PC-3 (cell line): ENCODE measurements at regions not wholly inside any gene's neighbourhood (a gene's known extent, or its start where the extent isn't known, plus 50 kb on each side); places are given as distances from the start of the nearest gene placed in this dataset.

ENCODE experiments used
- CTCF ChIP-seq: fragments of 300-600 bp; sonication (generic); conservative IDR thresholded peaks from 2 replicates; pipeline ENCODE4 v1.5.1; 2017; ENCODE audit warnings: antibody characterized with exemption, low read depth, mild to moderate bottlenecking, low read length
- EZH2 ChIP-seq: fragments of 300-600 bp; sonication (generic); IDR thresholded peaks from one replicate; pipeline ENCODE4 v1.6.1; 2017; ENCODE audit warnings: antibody characterized with exemption, mild to moderate bottlenecking, low read length; ENCODE audit not compliant: unreplicated experiment

GRCh38 chr1:25088946-25089345 lies 143.4 kb downstream of the SYF2 start:
- TF ChIP-seq CTCF, result no peak
- no peak for TF ChIP-seq EZH2
